GM12878 (cell line): ENCODE measurements at regions not wholly inside any gene's neighbourhood (a gene's known extent, or its start where the extent isn't known, plus 50 kb on each side); places are given as distances from the start of the nearest gene placed in this dataset.

Experiments used
- EGR1 ChIP-seq, 2 experiments: IDR thresholded peaks; 1 replicate in 1 of 2; 2 replicates in 1 of 2; pipeline ENCODE4 v1.6.1; 2011 to 2012; ENCODE audit warnings: low read depth in 2 of 2, low read length in 2 of 2, borderline replicate concordance in 1 of 2, mild to moderate bottlenecking in 1 of 2, moderate library complexity in 1 of 2
- EZH2 ChIP-seq: IDR thresholded peaks from 2 replicates; pipeline ENCODE4 v1.6.1; 2012; ENCODE audit warnings: low read depth, mild to moderate bottlenecking, control low read depth, inconsistent platforms, low read length, borderline replicate concordance; ENCODE audit not compliant: control insufficient read depth
- FOXK2 ChIP-seq: fragments of 450-650 bp; IDR thresholded peaks from 2 replicates; pipeline ENCODE4 v1.6.1; 2017; ENCODE audit warnings: mild to moderate bottlenecking, moderate library complexity
- NBN ChIP-seq: fragments of 450-650 bp; IDR thresholded peaks from 2 replicates; pipeline ENCODE4 v1.6.1; 2016
- POLR2AphosphoS5 ChIP-seq: IDR thresholded peaks from 2 replicates; pipeline ENCODE4 v1.6.1; 2011; ENCODE audit warnings: mild to moderate bottlenecking, low read length, inconsistent platforms
- RAD51 ChIP-seq: fragments of 450-650 bp; IDR thresholded peaks from 2 replicates; pipeline ENCODE4 v1.6.1; 2016; ENCODE audit warnings: moderate library complexity, mild to moderate bottlenecking, inconsistent platforms
- SP1 ChIP-seq: IDR thresholded peaks from one replicate; pipeline ENCODE4 v1.6.1; 2011; ENCODE audit warnings: low read depth, low read length
- YY1 ChIP-seq: IDR thresholded peaks from 2 replicates; pipeline ENCODE4 v1.6.1; 2011; ENCODE audit warnings: low read depth, mild to moderate bottlenecking, low read length
- TF ChIP-seq, protein P1 (sequence below), 3 experiments: IDR thresholded peaks in 2 of 3; conservative IDR thresholded peaks in 1 of 3; 2 replicates each; pipeline ENCODE4 v1.5.1; 2011; ENCODE audit warnings: low read depth in 3 of 3, low read length in 3 of 3, mild to moderate bottlenecking in 3 of 3, control low read depth in 2 of 3, moderate library complexity in 2 of 3, inconsistent platforms in 1 of 3, mixed read lengths in 1 of 3; ENCODE audit not compliant: control insufficient read depth in 2 of 3, insufficient read depth in 1 of 3; ENCODE audit errors: extremely low read depth in 1 of 3

GRCh38 chr1:223008808-223009207 lies 134.2 kb downstream of the TLR5 start:
- no peak for TF ChIP-seq SP1
- TF ChIP-seq NBN: no peak
- no peak for TF ChIP-seq YY1
- TF ChIP-seq, protein P1, sequence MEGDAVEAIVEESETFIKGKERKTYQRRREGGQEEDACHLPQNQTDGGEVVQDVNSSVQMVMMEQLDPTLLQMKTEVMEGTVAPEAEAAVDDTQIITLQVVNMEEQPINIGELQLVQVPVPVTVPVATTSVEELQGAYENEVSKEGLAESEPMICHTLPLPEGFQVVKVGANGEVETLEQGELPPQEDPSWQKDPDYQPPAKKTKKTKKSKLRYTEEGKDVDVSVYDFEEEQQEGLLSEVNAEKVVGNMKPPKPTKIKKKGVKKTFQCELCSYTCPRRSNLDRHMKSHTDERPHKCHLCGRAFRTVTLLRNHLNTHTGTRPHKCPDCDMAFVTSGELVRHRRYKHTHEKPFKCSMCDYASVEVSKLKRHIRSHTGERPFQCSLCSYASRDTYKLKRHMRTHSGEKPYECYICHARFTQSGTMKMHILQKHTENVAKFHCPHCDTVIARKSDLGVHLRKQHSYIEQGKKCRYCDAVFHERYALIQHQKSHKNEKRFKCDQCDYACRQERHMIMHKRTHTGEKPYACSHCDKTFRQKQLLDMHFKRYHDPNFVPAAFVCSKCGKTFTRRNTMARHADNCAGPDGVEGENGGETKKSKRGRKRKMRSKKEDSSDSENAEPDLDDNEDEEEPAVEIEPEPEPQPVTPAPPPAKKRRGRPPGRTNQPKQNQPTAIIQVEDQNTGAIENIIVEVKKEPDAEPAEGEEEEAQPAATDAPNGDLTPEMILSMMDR (IDR thresholded peaks at IDR 0.05 in 2 of 3, conservative IDR thresholded peaks at IDR 0.05 in 1 of 3; ENCODE audit: control insufficient read depth in 2 of 3, extremely low read depth in 1 of 3, insufficient read depth in 1 of 3, low read depth in 3 of 3, low read length in 3 of 3): no peak
- TF ChIP-seq EZH2: no peak
- TF ChIP-seq FOXK2: no peak
- TF ChIP-seq POLR2AphosphoS5: no peak
- TF ChIP-seq RAD51: no peak
- no peak for TF ChIP-seq EGR1 (IDR thresholded peaks at IDR 0.05; ENCODE audit: borderline replicate concordance in 1 of 2, low read depth in 2 of 2, low read length in 2 of 2)
